SK-N-MC (cell line): ENCODE measurements at regions not wholly inside any gene's neighbourhood (a gene's known extent, or its start where the extent isn't known, plus 50 kb on each side); places are given as distances from the start of the nearest gene placed in this dataset.

Experiments
- EZH2 ChIP-seq: fragments of 200-600 bp; sonication (generic); IDR thresholded peaks from one replicate; pipeline ENCODE4 v1.6.1; 2017; ENCODE audit warnings: antibody characterized with exemption
- POLR2AphosphoS5 ChIP-seq: IDR thresholded peaks from 2 replicates; pipeline ENCODE4 v1.6.1; 2012; ENCODE audit warnings: mild to moderate bottlenecking, low read depth, low read length, borderline replicate concordance

GRCh38 chr5:126009566-126009965 is 413.6 kb upstream of the GRAMD2B start:
- no peak for TF ChIP-seq POLR2AphosphoS5
- TF ChIP-seq EZH2 = no peak
